IMR-90 (cell line): ENCODE measurements at regions not wholly inside any gene's neighbourhood (a gene's known extent, or its start where the extent isn't known, plus 50 kb on each side); places are given as distances from the start of the nearest gene placed in this dataset.

Source experiments
- BHLHE40 ChIP-seq: fragments of 150-350 bp; IDR thresholded peaks from 2 replicates; pipeline ENCODE4 v1.6.1; 2016; ENCODE audit warnings: mild to moderate bottlenecking, low read depth, low read length
- CEBPB ChIP-seq: IDR thresholded peaks from 2 replicates; pipeline ENCODE4 v1.6.1; 2012; ENCODE audit warnings: low read depth, low read length, improper control_type of control experiment
- CHD1 ChIP-seq: IDR thresholded peaks from 2 replicates; pipeline ENCODE4 v1.6.1; 2012; ENCODE audit warnings: low read depth, low read length, improper control_type of control experiment
- CTCF ChIP-seq: conservative IDR thresholded peaks from 2 replicates; pipeline ENCODE4 v1.5.1; 2012; ENCODE audit warnings: mild to moderate bottlenecking, low read depth, low read length, improper control_type of control experiment
- FOS ChIP-seq: fragments of 150-350 bp; IDR thresholded peaks from 2 replicates; pipeline ENCODE4 v1.6.1; 2016; ENCODE audit warnings: low read depth, low read length
- MAFK ChIP-seq: IDR thresholded peaks from 2 replicates; pipeline ENCODE4 v1.6.1; 2012; ENCODE audit warnings: low read depth, low read length, improper control_type of control experiment
- MAZ ChIP-seq: IDR thresholded peaks from 2 replicates; pipeline ENCODE4 v1.6.1; 2012; ENCODE audit warnings: low read depth, mild to moderate bottlenecking, low read length, improper control_type of control experiment, moderate library complexity, borderline replicate concordance
- MXI1 ChIP-seq: IDR thresholded peaks from 2 replicates; pipeline ENCODE4 v1.6.1; 2012; ENCODE audit warnings: low read depth, mild to moderate bottlenecking, low read length, moderate library complexity, borderline replicate concordance
- POLR2A ChIP-seq: IDR thresholded peaks from 2 replicates; pipeline ENCODE4 v1.6.1; 2012; ENCODE audit warnings: mild to moderate bottlenecking, low read depth, low read length
- RAD21 ChIP-seq: IDR thresholded peaks from 2 replicates; pipeline ENCODE4 v1.6.1; 2012; ENCODE audit warnings: low read length, improper control_type of control experiment
- RCOR1 ChIP-seq: IDR thresholded peaks from 2 replicates; pipeline ENCODE4 v1.6.1; 2012; ENCODE audit warnings: mild to moderate bottlenecking, low read length, improper control_type of control experiment; ENCODE audit not compliant: insufficient replicate concordance
- SMC3 ChIP-seq: fragments of 150-350 bp; IDR thresholded peaks from 2 replicates; pipeline ENCODE4 v1.6.1; 2016; ENCODE audit warnings: low read depth, mild to moderate bottlenecking, antibody characterized with exemption, low read length, moderate library complexity
- TF ChIP-seq, protein P1 (sequence below): fragments of 150-350 bp; IDR thresholded peaks from 2 replicates; pipeline ENCODE4 v1.6.1; 2017; ENCODE audit warnings: mild to moderate bottlenecking, antibody characterized with exemption, low read length, low read depth
- TF ChIP-seq, protein P2 (sequence below): fragments of 150-350 bp; IDR thresholded peaks from 2 replicates; pipeline ENCODE4 v1.6.1; 2016; ENCODE audit warnings: low read depth, mild to moderate bottlenecking, low read length, moderate library complexity, borderline replicate concordance

DNA sequence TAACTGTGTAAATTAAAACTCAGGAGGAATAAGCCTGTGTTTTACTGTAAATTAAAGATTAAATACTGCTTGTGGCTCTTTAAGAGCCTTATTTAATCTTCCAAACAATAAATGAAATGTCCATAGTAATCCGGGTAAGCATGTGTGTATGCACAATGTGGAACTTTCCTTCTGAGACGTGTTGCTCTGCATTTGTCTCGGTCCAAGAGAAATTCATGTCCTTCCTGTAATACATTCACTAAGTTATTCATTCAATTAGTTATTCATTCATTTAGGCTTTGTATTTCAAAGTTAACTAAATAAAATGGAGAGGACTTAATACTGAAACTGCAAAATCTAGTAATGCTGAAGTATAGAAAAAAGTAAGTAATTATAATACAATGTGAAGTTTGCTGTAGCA lies 2728.8 kb downstream of the PCDH7 start:
- TF ChIP-seq POLR2A (no peak), CTCF (no peak), RAD21 (no peak), FOS (no peak), SMC3 (no peak), BHLHE40 (no peak), RCOR1 (no peak), MAFK (no peak), CEBPB (no peak), MAZ (no peak), MXI1 (no peak), CHD1 (no peak)
- TF ChIP-seq, protein P1, sequence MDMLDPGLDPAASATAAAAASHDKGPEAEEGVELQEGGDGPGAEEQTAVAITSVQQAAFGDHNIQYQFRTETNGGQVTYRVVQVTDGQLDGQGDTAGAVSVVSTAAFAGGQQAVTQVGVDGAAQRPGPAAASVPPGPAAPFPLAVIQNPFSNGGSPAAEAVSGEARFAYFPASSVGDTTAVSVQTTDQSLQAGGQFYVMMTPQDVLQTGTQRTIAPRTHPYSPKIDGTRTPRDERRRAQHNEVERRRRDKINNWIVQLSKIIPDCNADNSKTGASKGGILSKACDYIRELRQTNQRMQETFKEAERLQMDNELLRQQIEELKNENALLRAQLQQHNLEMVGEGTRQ = no peak
- TF ChIP-seq, protein P2, sequence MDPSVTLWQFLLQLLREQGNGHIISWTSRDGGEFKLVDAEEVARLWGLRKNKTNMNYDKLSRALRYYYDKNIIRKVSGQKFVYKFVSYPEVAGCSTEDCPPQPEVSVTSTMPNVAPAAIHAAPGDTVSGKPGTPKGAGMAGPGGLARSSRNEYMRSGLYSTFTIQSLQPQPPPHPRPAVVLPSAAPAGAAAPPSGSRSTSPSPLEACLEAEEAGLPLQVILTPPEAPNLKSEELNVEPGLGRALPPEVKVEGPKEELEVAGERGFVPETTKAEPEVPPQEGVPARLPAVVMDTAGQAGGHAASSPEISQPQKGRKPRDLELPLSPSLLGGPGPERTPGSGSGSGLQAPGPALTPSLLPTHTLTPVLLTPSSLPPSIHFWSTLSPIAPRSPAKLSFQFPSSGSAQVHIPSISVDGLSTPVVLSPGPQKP = no peak
